ENCODE measurements at regions not wholly inside any gene's neighbourhood (a gene's known extent, or its start where the extent isn't known, plus 50 kb on each side); places are given as distances from the start of the nearest gene placed in this dataset.
"Not testable (repeated sequence)": the region's sequence is repeated elsewhere in the genome, so short reads cannot be mapped to it uniquely, and the experiment has no call there.

- H3K36me3 ChIP-seq (replicated peaks in 1 of 2; ENCODE audit: control insufficient read depth in 1 of 2, insufficient read depth in 2 of 2, low read length in 2 of 2); POLR2A ChIA-PET; H4K20me1 ChIP-seq (ENCODE audit: insufficient read depth, low read length); H3K9me3 ChIP-seq (ENCODE audit: low read length); H3K4me3 ChIP-seq (replicated peaks in 1 of 3; ENCODE audit: insufficient read depth in 1 of 3, low read depth in 2 of 3, low read length in 3 of 3); H2AFZ ChIP-seq (ENCODE audit: low read length); DNase-seq (ENCODE audit: low spot score); H3K27ac ChIP-seq (ENCODE audit: extremely low read length, insufficient read depth, low read length); H3K27me3 ChIP-seq (ENCODE audit: control insufficient read depth in 1 of 2, insufficient read depth in 2 of 2, low read length in 2 of 2); in situ Hi-C loops (cut with HindIII; ENCODE audit: extremely low pct_ligation_motif_present, low pct_unique_long_range_greater_than_20kb); CTCF ChIA-PET (ENCODE audit: low intra/inter-chr PET ratio, low total read pairs); BruUV-seq (replicated peaks); H3K4me2 ChIP-seq (ENCODE audit: low read depth, low read length); H3K9ac ChIP-seq (ENCODE audit: insufficient read depth, low read depth, low read length); H3K4me1 ChIP-seq (ENCODE audit: insufficient read depth, low read length); ATAC-seq; FAIRE-seq; H3K79me2 ChIP-seq (ENCODE audit: insufficient read depth, low read length); intact Hi-C loops (cut with micrococcal nuclease; ENCODE audit: unreplicated experiment): not testable (repeated sequence)
Observed at GRCh38 chr17:22099633-22100032, 407.3 kb downstream of the KCNJ18 start.

GRCh38 chr17:22102177-22102576 is 409.9 kb downstream of the KCNJ18 start:
- Histone ChIP-seq H3K27me3 (ENCODE audit: control insufficient read depth in 1 of 2, insufficient read depth in 2 of 2, low read length in 2 of 2) (no peaks in the 10 kb centered on the region), H3K4me2 (ENCODE audit: low read depth, low read length) (no peak overlapping the region), H3K79me2 (ENCODE audit: insufficient read depth, low read length) (no peaks in the 10 kb centered on the region), H3K4me3 (replicated peaks in 1 of 3; ENCODE audit: insufficient read depth in 1 of 3, low read depth in 2 of 3, low read length in 3 of 3) (no peak overlapping the region), H3K9ac (ENCODE audit: insufficient read depth, low read depth, low read length) (no peak overlapping the region), H2AFZ (ENCODE audit: low read length) (no peak overlapping the region), H3K27ac (ENCODE audit: extremely low read length, insufficient read depth, low read length) (no peak overlapping the region), H3K36me3 (replicated peaks in 1 of 2; ENCODE audit: control insufficient read depth in 1 of 2, insufficient read depth in 2 of 2, low read length in 2 of 2) (no peaks in the 10 kb centered on the region), H4K20me1 (ENCODE audit: insufficient read depth, low read length) (no peaks in the 10 kb centered on the region), H3K4me1 (ENCODE audit: insufficient read depth, low read length) (no peaks in the 10 kb centered on the region), H3K9me3 (ENCODE audit: low read length) (no peaks in the 10 kb centered on the region)
- ChIA-PET POLR2A (no interaction called here), CTCF (ENCODE audit: low intra/inter-chr PET ratio, low total read pairs) (no interaction called here)
- TF ChIP-seq RNF219 (CRISPR knock-in tag; IDR thresholded peaks at IDR 0.05) (no peak), ZNF792 (CRISPR knock-in tag; IDR thresholded peaks at IDR 0.05) (no peak), ZNF558 (CRISPR knock-in tag; IDR thresholded peaks at IDR 0.05; ENCODE audit: borderline replicate concordance) (no peak), HDAC6 (IDR thresholded peaks at IDR 0.05; ENCODE audit: low read depth, low read length) (no peak), ARHGAP35 (CRISPR knock-in tag; IDR thresholded peaks at IDR 0.05; ENCODE audit: borderline replicate concordance) (no peak), NONO (IDR thresholded peaks at IDR 0.05) (no peak), NONO (CRISPR knock-in tag; conservative IDR thresholded peaks at IDR 0.05) (no peak)
- intact Hi-C loops (cut with micrococcal nuclease; ENCODE audit: unreplicated experiment) (no loop called here), in situ Hi-C loops (cut with HindIII; ENCODE audit: extremely low pct_ligation_motif_present, low pct_unique_long_range_greater_than_20kb) (no loop called here)
- no peak for FAIRE-seq
- WGBS (ENCODE audit: low lambda C conversion rate) = 0% methylated on average over 5 of the region's 6 CpGs
- ATAC-seq = no peak
- DNase-seq (ENCODE audit: low spot score) = no peak
- BruUV-seq (replicated peaks) = no TSS peak

- BruUV-seq (replicated peaks); H3K9ac ChIP-seq (ENCODE audit: insufficient read depth, low read depth, low read length); FAIRE-seq; DNase-seq (ENCODE audit: low spot score); H3K4me1 ChIP-seq (ENCODE audit: insufficient read depth, low read length); H4K20me1 ChIP-seq (ENCODE audit: insufficient read depth, low read length); H3K9me3 ChIP-seq (ENCODE audit: low read length); H3K79me2 ChIP-seq (ENCODE audit: insufficient read depth, low read length); H3K27ac ChIP-seq (ENCODE audit: extremely low read length, insufficient read depth, low read length); H3K4me3 ChIP-seq (replicated peaks in 1 of 3; ENCODE audit: insufficient read depth in 1 of 3, low read depth in 2 of 3, low read length in 3 of 3); intact Hi-C loops (cut with micrococcal nuclease; ENCODE audit: unreplicated experiment); H2AFZ ChIP-seq (ENCODE audit: low read length); ATAC-seq; in situ Hi-C loops (cut with HindIII; ENCODE audit: extremely low pct_ligation_motif_present, low pct_unique_long_range_greater_than_20kb); H3K27me3 ChIP-seq (ENCODE audit: control insufficient read depth in 1 of 2, insufficient read depth in 2 of 2, low read length in 2 of 2); CTCF ChIA-PET (ENCODE audit: low intra/inter-chr PET ratio, low total read pairs); POLR2A ChIA-PET; H3K4me2 ChIP-seq (ENCODE audit: low read depth, low read length); H3K36me3 ChIP-seq (replicated peaks in 1 of 2; ENCODE audit: control insufficient read depth in 1 of 2, insufficient read depth in 2 of 2, low read length in 2 of 2): not testable (repeated sequence)
- WGBS (ENCODE audit: low lambda C conversion rate) = 4% methylated on average over 3 of the region's 3 CpGs
Observed at GRCh38 chr17:22116720-22117119, 424.4 kb downstream of the KCNJ18 start.
